Stimulated activated CD4-positive, alpha-beta T cell treated with anti-CD3 and anti-CD28 coated beads, Interleukin-15, amount 100 ng/mL, for 24 hours (primary cell): ENCODE measurements at regions not wholly inside any gene's neighbourhood (a gene's known extent, or its start where the extent isn't known, plus 50 kb on each side); places are given as distances from the start of the nearest gene placed in this dataset.

Source experiments
- DNase-seq: peaks from one replicate; pipeline ENCODE4 v3.0.0-alpha.2; 2020

GRCh38 chrX:108811891-108812290 is 75.5 kb upstream of the IRS4 start:
- no peak for DNase-seq

GRCh38 chrX:108795240-108795639 is 58.9 kb upstream of the IRS4 start:
- DNase-seq: no peak
